CD4-positive, alpha-beta T cell (primary cell): ENCODE measurements at regions not wholly inside any gene's neighbourhood (a gene's known extent, or its start where the extent isn't known, plus 50 kb on each side); places are given as distances from the start of the nearest gene placed in this dataset.

Source experiments
- ATAC-seq: fragments of 200-7000 bp; cut with Tn5 transposase; one replicate; pipeline ENCODE4 v1.10.0; 2022; ENCODE audit warnings: mild to moderate bottlenecking; ENCODE audit not compliant: poor library complexity
- CTCF ChIA-PET: fragments of 350-600 bp; sonication (Branson Sonifier 250); formaldehyde crosslinking; loops from one replicate; lab custom pipeline; 2021; ENCODE audit warnings: antibody characterized with exemption, inconsistent platforms; lab: Charles Lee
- POLR2A ChIA-PET: fragments of 350-600 bp; sonication (Branson Sonifier 250); formaldehyde crosslinking; loops from one replicate; lab custom pipeline; 2021; ENCODE audit warnings: antibody characterized with exemption, inconsistent platforms; lab: Charles Lee
- DNase-seq, 14 experiments: peaks; one replicate each; pipeline ENCODE4 v3.0.0-alpha.2; 2013 to 2020; ENCODE audit warnings: mixed read lengths in 2 of 14
- H3K27ac ChIP-seq, 2 donors: one replicate each; pipeline versions ENCODE4 v1.5.1 to v1.7.0; 2013; ENCODE audit warnings: low read length in 2 of 2, low read depth in 1 of 2, mild to moderate bottlenecking in 1 of 2
- H3K27me3 ChIP-seq, 2 experiments: 1 replicate in 1 of 2; 2 replicates in 1 of 2; pipeline versions ENCODE4 v1.6.1 to v1.7.0; 2013; ENCODE audit warnings: low read length in 2 of 2, control low read depth in 1 of 2, mild to moderate bottlenecking in 1 of 2, moderate library complexity in 1 of 2; ENCODE audit not compliant: insufficient read depth in 2 of 2, control insufficient read depth in 1 of 2
- H3K36me3 ChIP-seq: one replicate; pipeline ENCODE4 v1.6.1; 2013; ENCODE audit warnings: low read length, control low read depth; ENCODE audit not compliant: insufficient read depth
- H3K4me1 ChIP-seq: one replicate; pipeline ENCODE4 v1.6.1; 2013; ENCODE audit warnings: low read length, control low read depth; ENCODE audit not compliant: insufficient read depth
- H3K4me3 ChIP-seq: one replicate; pipeline ENCODE4 v1.5.1; 2013; ENCODE audit warnings: mild to moderate bottlenecking, low read length, moderate library complexity
- H3K9me3 ChIP-seq, 2 experiments: 1 replicate in 1 of 2; 2 replicates in 1 of 2; pipeline versions ENCODE4 v1.6.1 to v1.7.0; 2013; ENCODE audit warnings: low read length in 2 of 2, mild to moderate bottlenecking in 2 of 2, control low read depth in 1 of 2, moderate library complexity in 1 of 2; ENCODE audit not compliant: control insufficient read depth in 1 of 2, insufficient read depth in 1 of 2
- H3K27ac Mint-ChIP-seq: one replicate; pipeline ENCODE4 v1.8.0; 2020; ENCODE audit warnings: mixed read lengths
- H3K27me3 Mint-ChIP-seq: one replicate; pipeline ENCODE4 v1.8.0; 2021; ENCODE audit warnings: mixed read lengths
- H3K36me3 Mint-ChIP-seq: one replicate; pipeline ENCODE4 v1.8.0; 2021; ENCODE audit warnings: low read depth, mixed read lengths
- H3K4me1 Mint-ChIP-seq: one replicate; pipeline ENCODE4 v1.8.0; 2021; ENCODE audit warnings: low read depth, mixed read lengths
- H3K4me3 Mint-ChIP-seq: one replicate; pipeline ENCODE4 v1.8.0; 2020; ENCODE audit warnings: mild to moderate bottlenecking, mixed read lengths
- H3K9me3 Mint-ChIP-seq: one replicate; pipeline ENCODE4 v1.8.0; 2020; ENCODE audit warnings: mixed read lengths
- intact Hi-C, 2 experiments: fragments of 100-400 bp; cut with DNase I in 1 of 2; cut with micrococcal nuclease in 1 of 2; formaldehyde crosslinking; loops; one replicate each; pipeline versions ENCODE4 v1.15.1 to v1.9.0; 2023 to 2025; cut with DNase I, micrococcal nuclease
- TF ChIP-seq, protein P1 (sequence below): fragments of 200-600 bp; IDR thresholded peaks from one replicate; pipeline ENCODE4 v1.8.0; 2022; ENCODE audit warnings: antibody characterized with exemption, mild to moderate bottlenecking

DNA sequence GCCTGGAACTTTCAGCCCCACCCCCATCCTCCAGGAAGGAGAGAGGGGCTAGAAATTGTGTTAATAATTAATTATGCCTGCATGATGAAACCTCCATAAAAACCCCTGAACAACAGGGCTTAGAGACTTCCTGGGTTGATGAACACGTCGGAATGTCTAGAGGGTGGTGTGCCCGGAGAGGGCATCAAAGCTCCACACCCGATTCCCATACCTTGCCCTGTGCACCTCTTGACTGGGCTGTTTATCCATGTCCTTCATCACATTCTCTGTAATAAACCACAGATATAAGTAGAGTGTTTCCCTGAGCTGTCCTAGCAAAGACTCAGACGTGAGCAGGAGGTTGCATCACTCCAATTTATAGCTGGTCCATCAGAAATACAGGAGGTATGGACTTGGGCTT lies 624.0 kb downstream of the NPHP4 start:
- intact Hi-C loops, result no loop called here
- Mint-ChIP-seq H3K27me3 (peaks cover 13% of the 10 kb centered on the region), H3K36me3 (no peaks in the 10 kb centered on the region), H3K4me3 (no peak overlapping the region), H3K27ac (no peak overlapping the region), H3K9me3 (peaks cover 5% of the 10 kb centered on the region), H3K4me1 (peaks cover 17% of the 10 kb centered on the region)
- no peak overlapping the region for H3K4me3 ChIP-seq
- peaks cover 1 to 7% of the 10 kb centered on the region in 2 experiments for H3K9me3 ChIP-seq
- no peaks in the 10 kb centered on the region for H3K36me3 ChIP-seq
- ATAC-seq (no peak), DNase-seq (no peak)
- TF ChIP-seq, protein P1, sequence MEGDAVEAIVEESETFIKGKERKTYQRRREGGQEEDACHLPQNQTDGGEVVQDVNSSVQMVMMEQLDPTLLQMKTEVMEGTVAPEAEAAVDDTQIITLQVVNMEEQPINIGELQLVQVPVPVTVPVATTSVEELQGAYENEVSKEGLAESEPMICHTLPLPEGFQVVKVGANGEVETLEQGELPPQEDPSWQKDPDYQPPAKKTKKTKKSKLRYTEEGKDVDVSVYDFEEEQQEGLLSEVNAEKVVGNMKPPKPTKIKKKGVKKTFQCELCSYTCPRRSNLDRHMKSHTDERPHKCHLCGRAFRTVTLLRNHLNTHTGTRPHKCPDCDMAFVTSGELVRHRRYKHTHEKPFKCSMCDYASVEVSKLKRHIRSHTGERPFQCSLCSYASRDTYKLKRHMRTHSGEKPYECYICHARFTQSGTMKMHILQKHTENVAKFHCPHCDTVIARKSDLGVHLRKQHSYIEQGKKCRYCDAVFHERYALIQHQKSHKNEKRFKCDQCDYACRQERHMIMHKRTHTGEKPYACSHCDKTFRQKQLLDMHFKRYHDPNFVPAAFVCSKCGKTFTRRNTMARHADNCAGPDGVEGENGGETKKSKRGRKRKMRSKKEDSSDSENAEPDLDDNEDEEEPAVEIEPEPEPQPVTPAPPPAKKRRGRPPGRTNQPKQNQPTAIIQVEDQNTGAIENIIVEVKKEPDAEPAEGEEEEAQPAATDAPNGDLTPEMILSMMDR, result no peak
- POLR2A ChIA-PET, result no interaction called here
- no peak overlapping the region for H3K27ac ChIP-seq
- CTCF ChIA-PET, result no interaction called here
- no peaks in the 10 kb centered on the region for H3K27me3 ChIP-seq
- peaks cover 28% of the 10 kb centered on the region for H3K4me1 ChIP-seq

DNA sequence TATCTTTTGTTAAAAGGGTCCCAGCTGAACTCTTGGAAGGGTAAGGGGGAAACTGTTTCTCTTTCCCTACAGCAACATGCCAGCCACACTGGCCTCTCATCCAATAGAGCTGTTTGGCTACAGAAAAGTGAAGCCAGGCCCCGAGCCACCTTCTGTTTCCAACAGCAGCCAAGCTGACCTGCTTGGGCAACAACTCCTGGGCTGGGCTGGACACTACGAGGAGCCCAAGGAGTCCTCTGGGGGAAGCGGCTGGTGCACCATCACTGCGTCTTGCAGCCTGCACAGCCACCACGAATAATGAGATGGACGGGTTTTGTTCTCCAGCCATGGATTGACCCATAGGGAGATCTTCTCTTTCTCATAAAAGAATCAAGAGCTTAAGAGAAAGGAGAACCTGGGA lies 624.9 kb downstream of the NPHP4 start:
- H3K4me3 Mint-ChIP-seq, result no peak overlapping the region
- peaks cover 13% of the 10 kb centered on the region for H3K27me3 Mint-ChIP-seq
- H3K27ac Mint-ChIP-seq, result no peak overlapping the region
- H3K4me1 Mint-ChIP-seq, result peaks cover 17% of the 10 kb centered on the region
- no peak for ATAC-seq
- H3K9me3 ChIP-seq, result no peaks in the 10 kb centered on the region
- no peaks in the 10 kb centered on the region for H3K36me3 Mint-ChIP-seq
- TF ChIP-seq, protein P1, result no peak
- H3K9me3 Mint-ChIP-seq, result peaks cover 3% of the 10 kb centered on the region
- no peaks in the 10 kb centered on the region for H3K27me3 ChIP-seq
- H3K4me1 ChIP-seq, result peaks cover 28% of the 10 kb centered on the region
- intact Hi-C loops, result no loop called here
- ChIA-PET CTCF (no interaction called here), POLR2A (no interaction called here)
- no peaks in the 10 kb centered on the region for H3K36me3 ChIP-seq
- no peak overlapping the region for H3K27ac ChIP-seq
- no peak overlapping the region for H3K4me3 ChIP-seq
- DNase-seq, result no peak

DNA sequence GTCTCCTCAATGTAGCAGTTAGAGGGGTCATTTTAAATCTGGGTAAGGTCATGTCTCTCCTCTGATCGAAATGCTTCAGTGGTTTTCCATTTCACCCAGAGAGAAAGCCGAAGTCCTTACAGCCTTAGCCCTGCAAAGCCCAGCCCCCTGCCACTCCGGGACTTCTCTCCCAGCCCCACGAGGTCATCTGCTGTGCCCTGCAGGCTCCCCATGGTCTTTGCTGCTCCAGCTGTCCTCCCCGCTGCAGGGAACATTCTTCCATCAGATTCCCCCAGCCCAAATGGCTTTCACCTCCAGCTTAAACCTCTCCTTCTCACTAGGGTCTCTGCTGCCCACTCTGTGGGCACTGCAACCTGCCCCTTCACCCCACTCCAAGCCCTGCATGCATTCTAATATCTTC lies 626.5 kb downstream of the NPHP4 start:
- ChIA-PET POLR2A (no interaction called here), CTCF (no interaction called here)
- no peaks in the 10 kb centered on the region for H3K9me3 Mint-ChIP-seq
- TF ChIP-seq, protein P1, result no peak
- Histone ChIP-seq H3K36me3 (no peaks in the 10 kb centered on the region), H3K27ac (no peak overlapping the region), H3K27me3 (no peaks in the 10 kb centered on the region), H3K9me3 (no peaks in the 10 kb centered on the region), H3K4me3 (no peak overlapping the region), H3K4me1 (peaks cover 21% of the 10 kb centered on the region)
- no peak overlapping the region for H3K4me3 Mint-ChIP-seq
- H3K4me1 Mint-ChIP-seq, result peaks cover 9% of the 10 kb centered on the region
- no peak overlapping the region for H3K27ac Mint-ChIP-seq
- no peak for ATAC-seq
- no peak for DNase-seq
- intact Hi-C loops, result no loop called here
- no peaks in the 10 kb centered on the region for H3K36me3 Mint-ChIP-seq
- H3K27me3 Mint-ChIP-seq, result peaks cover 13% of the 10 kb centered on the region
